Trophoblast cell (in vitro differentiated cells and primary cell): ENCODE measurements at regions not wholly inside any gene's neighbourhood (a gene's known extent, or its start where the extent isn't known, plus 50 kb on each side); places are given as distances from the start of the nearest gene placed in this dataset.

Experiments
- DNase-seq, 2 donors: peaks; one replicate each; pipeline ENCODE4 v3.0.0-alpha.2; 2016
- H2AFZ ChIP-seq: 2 replicates; pipeline ENCODE4 v1.6.1; 2013; ENCODE audit warnings: low read length, moderate library complexity, mild to moderate bottlenecking; ENCODE audit not compliant: insufficient read depth, poor library complexity
- H2AK5ac ChIP-seq: 2 replicates; pipeline ENCODE4 v1.6.1; 2013; ENCODE audit warnings: mild to moderate bottlenecking, low read length
- H2BK120ac ChIP-seq: 2 replicates; pipeline ENCODE4 v1.6.1; 2013; ENCODE audit warnings: low read length, mild to moderate bottlenecking, moderate library complexity; ENCODE audit not compliant: insufficient read depth, poor library complexity
- H2BK12ac ChIP-seq: 2 replicates; pipeline ENCODE4 v1.6.1; 2013; ENCODE audit warnings: mild to moderate bottlenecking, low read length, moderate library complexity
- H2BK5ac ChIP-seq: 2 replicates; pipeline ENCODE4 v1.6.1; 2013; ENCODE audit warnings: low read length, low read depth, moderate library complexity, mild to moderate bottlenecking; ENCODE audit not compliant: poor library complexity
- H3K14ac ChIP-seq: 2 replicates; pipeline ENCODE4 v1.6.1; 2013; ENCODE audit warnings: mild to moderate bottlenecking, low read length
- H3K18ac ChIP-seq: 2 replicates; pipeline ENCODE4 v1.6.1; 2013; ENCODE audit warnings: mild to moderate bottlenecking, low read length
- H3K23ac ChIP-seq: 2 replicates; pipeline ENCODE4 v1.6.1; 2013; ENCODE audit warnings: low read length
- H3K27ac ChIP-seq: 2 replicates; pipeline ENCODE4 v1.5.1; 2013; ENCODE audit warnings: low read depth, mild to moderate bottlenecking, inconsistent platforms, low read length, moderate library complexity
- H3K27me3 ChIP-seq: 2 replicates; pipeline ENCODE4 v1.6.1; 2013; ENCODE audit warnings: inconsistent platforms, mild to moderate bottlenecking, low read length, moderate library complexity; ENCODE audit not compliant: insufficient read depth
- H3K36me3 ChIP-seq, 2 experiments: 1 replicate in 1 of 2; 2 replicates in 1 of 2; pipeline ENCODE4 v1.6.1; 2013; ENCODE audit warnings: low read length in 2 of 2, mild to moderate bottlenecking in 2 of 2, moderate library complexity in 1 of 2; ENCODE audit not compliant: insufficient read depth in 2 of 2, control insufficient read depth in 1 of 2
- H3K4ac ChIP-seq: 2 replicates; pipeline ENCODE4 v1.6.1; 2013; ENCODE audit warnings: low read depth, mild to moderate bottlenecking, low read length, moderate library complexity
- H3K4me1 ChIP-seq, 2 experiments: 1 replicate in 1 of 2; 2 replicates in 1 of 2; pipeline ENCODE4 v1.6.1; 2013; ENCODE audit warnings: low read length in 2 of 2, mild to moderate bottlenecking in 2 of 2, moderate library complexity in 1 of 2; ENCODE audit not compliant: insufficient read depth in 2 of 2, control insufficient read depth in 1 of 2
- H3K4me2 ChIP-seq: 2 replicates; pipeline ENCODE4 v1.6.1; 2013; ENCODE audit warnings: inconsistent platforms, mild to moderate bottlenecking, low read length, moderate library complexity
- H3K4me3 ChIP-seq: 2 replicates; pipeline ENCODE4 v1.5.1; 2013; ENCODE audit warnings: mild to moderate bottlenecking, low read depth, low read length, inconsistent platforms
- H3K79me1 ChIP-seq: one replicate; pipeline ENCODE4 v1.6.1; 2013; ENCODE audit warnings: low read length
- H3K79me2 ChIP-seq: 2 replicates; pipeline ENCODE4 v1.6.1; 2013; ENCODE audit warnings: low read length, mild to moderate bottlenecking; ENCODE audit not compliant: control insufficient read depth, insufficient read depth, poor library complexity
- H3K9ac ChIP-seq: 2 replicates; pipeline ENCODE4 v1.6.1; 2013; ENCODE audit warnings: mild to moderate bottlenecking, low read length
- H3K9me3 ChIP-seq: 2 replicates; pipeline ENCODE4 v1.6.1; 2013; ENCODE audit warnings: low read depth, mild to moderate bottlenecking, control low read depth, inconsistent platforms, low read length; ENCODE audit not compliant: insufficient read depth
- H4K12ac ChIP-seq: 2 replicates; pipeline ENCODE4 v1.6.1; 2013; ENCODE audit warnings: low read depth, mild to moderate bottlenecking, low read length, moderate library complexity
- H4K8ac ChIP-seq: 2 replicates; pipeline ENCODE4 v1.6.1; 2013; ENCODE audit warnings: low read depth, mild to moderate bottlenecking, low read length, moderate library complexity
- H4K91ac ChIP-seq: one replicate; pipeline ENCODE4 v1.6.1; 2013; ENCODE audit warnings: low read depth, mild to moderate bottlenecking, low read length, moderate library complexity
- WGBS: extraction: QIAGEN DNeasy Blood & Tissue Kit; methylation state at CpG from one replicate; pipeline ENCODE4 v1.1.7; 2013; ENCODE audit warnings: missing lambda C conversion rate; ENCODE audit not compliant: insufficient read length, insufficient coverage; ENCODE audit errors: extremely low coverage; 5-methylcytosine and 5-hydroxymethylcytosine counted together

- Histone ChIP-seq H3K23ac (no peak overlapping the region), H4K91ac (no peak overlapping the region), H3K4ac (no peak overlapping the region), H3K18ac (no peak overlapping the region), H3K4me2 (no peak overlapping the region), H3K14ac (no peak overlapping the region), H3K27me3 (no peaks in the 10 kb centered on the region), H3K36me3 (no peaks in the 10 kb centered on the region), H3K79me1 (no peaks in the 10 kb centered on the region), H3K4me3 (no peak overlapping the region), H2AFZ (no peak overlapping the region), H3K9ac (no peak overlapping the region), H2BK120ac (no peak overlapping the region), H4K8ac (no peak overlapping the region), H3K27ac (no peak overlapping the region), H3K9me3 (no peaks in the 10 kb centered on the region), H4K12ac (no peak overlapping the region), H2AK5ac (no peak overlapping the region), H2BK5ac (no peak overlapping the region), H3K79me2 (no peaks in the 10 kb centered on the region), H2BK12ac (no peak overlapping the region), H3K4me1 (no peaks in the 10 kb centered on the region)
- no peak for DNase-seq
- WGBS, result no CpG with 5 or more reads among the region's 6 CpGs
These were observed 257.3 kb downstream of the GPAM start for GRCh38 chr10:111926286-111926685.

DNA sequence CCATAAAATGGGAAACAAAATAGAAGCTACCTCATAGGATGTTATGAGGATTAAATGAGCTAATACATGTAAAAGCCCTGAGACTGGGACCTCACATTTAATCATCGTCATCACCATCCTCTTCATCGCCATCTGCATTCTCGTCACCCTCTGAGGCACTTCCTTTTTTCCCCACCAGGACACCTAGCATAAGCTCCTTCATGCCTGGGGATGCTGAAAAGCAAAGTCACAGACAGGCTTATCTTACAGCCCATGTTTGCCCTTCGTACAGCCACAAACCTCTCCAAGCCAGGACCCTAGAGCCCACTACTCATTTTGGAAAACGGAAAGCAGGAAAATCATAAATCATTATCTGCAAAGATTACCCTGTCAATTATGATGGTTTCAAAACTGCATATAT, 249.6 kb downstream of the GPAM start:
- Histone ChIP-seq H2BK120ac (no peak overlapping the region), H3K18ac (no peak overlapping the region), H2AFZ (no peak overlapping the region), H3K79me2 (no peaks in the 10 kb centered on the region), H4K12ac (no peak overlapping the region), H3K4me2 (no peak overlapping the region), H3K14ac (no peak overlapping the region), H3K36me3 (no peaks in the 10 kb centered on the region), H3K79me1 (no peaks in the 10 kb centered on the region), H3K4me1 (no peaks in the 10 kb centered on the region), H3K9me3 (no peaks in the 10 kb centered on the region), H4K91ac (no peak overlapping the region), H3K4me3 (no peak overlapping the region), H2AK5ac (no peak overlapping the region), H3K4ac (no peak overlapping the region), H4K8ac (no peak overlapping the region), H3K23ac (no peak overlapping the region), H3K27ac (no peak overlapping the region), H2BK12ac (no peak overlapping the region), H2BK5ac (no peak overlapping the region), H3K9ac (no peak overlapping the region), H3K27me3 (no peaks in the 10 kb centered on the region)
- no CpG with 5 or more reads among the region's 5 CpGs for WGBS
- DNase-seq, result no peak

DNA sequence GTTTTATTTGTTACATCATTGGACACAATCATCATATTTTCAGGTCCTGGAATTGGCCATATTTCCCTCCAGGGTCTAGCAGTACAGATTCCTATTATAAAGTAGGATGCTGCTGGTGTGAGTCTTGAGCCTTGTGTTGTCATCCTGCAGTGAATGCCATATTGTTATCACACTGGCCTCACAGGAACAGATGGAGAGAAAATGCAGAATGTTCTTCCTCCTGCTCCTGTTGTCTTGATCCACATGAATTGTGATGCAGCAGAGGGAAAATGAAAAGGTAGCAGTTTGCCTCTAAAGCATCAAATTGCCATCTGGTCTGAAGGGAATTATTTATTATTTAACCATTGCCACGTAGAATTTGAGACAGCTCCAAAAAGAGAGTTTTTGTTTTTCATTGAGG, 248.6 kb downstream of the GPAM start:
- Histone ChIP-seq H4K91ac (no peak overlapping the region), H3K4me1 (no peaks in the 10 kb centered on the region), H3K4me2 (no peak overlapping the region), H3K27me3 (no peaks in the 10 kb centered on the region), H2BK12ac (no peak overlapping the region), H4K8ac (no peak overlapping the region), H3K23ac (no peak overlapping the region), H3K79me1 (no peaks in the 10 kb centered on the region), H3K36me3 (no peaks in the 10 kb centered on the region), H4K12ac (no peak overlapping the region), H2AFZ (no peak overlapping the region), H2AK5ac (no peak overlapping the region), H2BK120ac (no peak overlapping the region), H3K14ac (no peak overlapping the region), H3K4ac (no peak overlapping the region), H3K18ac (no peak overlapping the region), H3K9me3 (no peaks in the 10 kb centered on the region), H3K9ac (no peak overlapping the region), H3K27ac (no peak overlapping the region), H2BK5ac (no peak overlapping the region), H3K4me3 (no peak overlapping the region), H3K79me2 (no peaks in the 10 kb centered on the region)
- WGBS, result no CpG with 5 or more reads among the region's 1 CpG
- DNase-seq, result no peak

- no CpG with 5 or more reads among the region's 3 CpGs for WGBS
- Histone ChIP-seq H3K14ac (no peak overlapping the region), H3K36me3 (no peaks in the 10 kb centered on the region), H2AFZ (no peak overlapping the region), H3K4me2 (no peak overlapping the region), H3K9ac (no peak overlapping the region), H3K23ac (no peak overlapping the region), H3K4ac (no peak overlapping the region), H2BK12ac (no peak overlapping the region), H2BK5ac (no peak overlapping the region), H3K4me3 (no peak overlapping the region), H2BK120ac (no peak overlapping the region), H3K27me3 (no peaks in the 10 kb centered on the region), H3K18ac (no peak overlapping the region), H3K9me3 (no peaks in the 10 kb centered on the region), H3K27ac (no peak overlapping the region), H3K4me1 (no peaks in the 10 kb centered on the region), H4K8ac (no peak overlapping the region), H3K79me1 (no peaks in the 10 kb centered on the region), H2AK5ac (no peak overlapping the region), H4K12ac (no peak overlapping the region), H3K79me2 (no peaks in the 10 kb centered on the region), H4K91ac (no peak overlapping the region)
- no peak for DNase-seq
These were observed 247.4 kb downstream of the GPAM start for GRCh38 chr10:111936143-111936542.
